Left ventricle myocardium inferior (tissue), 1 donor: ENCODE measurements at regions not wholly inside any gene's neighbourhood (a gene's known extent, or its start where the extent isn't known, plus 50 kb on each side); places are given as distances from the start of the nearest gene placed in this dataset.

Experiments
- DNase-seq: peaks from one replicate; pipeline ENCODE4 v3.0.0-alpha.2; 2020
- H3K27ac ChIP-seq: fragments of 200-600 bp; replicated peaks from 2 replicates; pipeline ENCODE4 v1.8.0; 2021
- H3K27me3 ChIP-seq: fragments of 200-600 bp; 2 replicates; pipeline ENCODE4 v1.8.0; 2021; ENCODE audit warnings: low read depth
- H3K36me3 ChIP-seq: fragments of 200-600 bp; 2 replicates; pipeline ENCODE4 v1.8.0; 2021
- H3K4me1 ChIP-seq: fragments of 200-600 bp; 2 replicates; pipeline ENCODE4 v1.8.0; 2021
- H3K4me3 ChIP-seq: fragments of 200-600 bp; 2 replicates; pipeline ENCODE4 v1.8.0; 2021; ENCODE audit warnings: mild to moderate bottlenecking, moderate library complexity
- H3K9me3 ChIP-seq: fragments of 200-600 bp; replicated peaks from 2 replicates; pipeline ENCODE4 v1.8.0; 2021
- intact Hi-C: fragments of 100-400 bp; cut with micrococcal nuclease; formaldehyde crosslinking; loops from one replicate; pipeline ENCODE4 v1.11.0; 2022
- TF ChIP-seq, protein P1 (sequence below): fragments of 200-600 bp; IDR thresholded peaks from 2 replicates; pipeline ENCODE4 v1.8.0; 2021; ENCODE audit warnings: antibody characterized with exemption, mild to moderate bottlenecking, borderline replicate concordance
- donor health status: DM: no; HTN: yes; CAD: no; lungs with severe emphysema.

DNA sequence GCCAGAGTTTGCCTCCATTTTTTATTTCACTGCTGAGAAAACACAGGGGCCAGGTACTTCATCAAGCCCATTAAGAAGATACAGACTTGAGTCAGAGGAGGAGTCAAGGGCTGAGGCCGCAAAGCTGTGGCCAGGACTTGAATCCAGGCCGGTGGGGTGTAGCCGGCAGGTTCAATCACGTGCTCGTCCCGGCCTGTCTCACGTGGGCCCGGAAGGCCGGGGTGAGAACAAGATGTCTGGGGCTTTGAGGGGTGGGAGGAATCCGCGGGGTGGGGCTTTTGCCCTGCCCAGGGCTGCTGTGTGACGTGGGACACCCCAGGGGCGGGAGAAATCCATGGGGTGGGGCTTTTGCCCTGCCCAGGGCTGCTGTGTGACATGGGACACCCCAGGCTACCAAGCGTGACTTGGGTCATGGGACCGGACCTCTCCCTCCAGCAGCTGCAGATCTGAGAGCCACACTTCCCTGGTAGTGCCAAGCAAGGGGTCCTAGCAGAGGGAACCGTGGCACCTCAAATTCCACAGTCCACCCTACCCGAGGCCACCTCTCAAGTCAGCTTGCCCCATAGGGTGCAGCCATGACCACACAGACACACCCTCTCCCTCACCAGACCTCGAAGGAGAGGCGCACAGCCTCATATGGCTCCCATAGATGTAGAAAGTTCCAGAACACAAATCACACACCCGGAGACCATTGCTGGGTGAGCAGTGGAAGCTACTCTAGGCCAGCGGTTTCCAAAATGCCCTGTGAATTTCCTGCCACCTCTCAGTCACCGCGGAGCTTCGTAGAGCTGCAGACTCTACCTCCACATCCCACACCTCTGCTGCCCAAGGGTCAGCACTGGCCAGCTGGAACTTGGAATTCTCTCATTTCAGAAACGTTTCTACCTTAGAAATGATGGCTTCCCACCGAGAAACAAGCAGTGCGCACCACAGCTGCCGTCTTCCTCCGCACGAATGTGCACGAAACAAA lies 156.1 kb downstream of the DLL1 start:
- TF ChIP-seq, protein P1, sequence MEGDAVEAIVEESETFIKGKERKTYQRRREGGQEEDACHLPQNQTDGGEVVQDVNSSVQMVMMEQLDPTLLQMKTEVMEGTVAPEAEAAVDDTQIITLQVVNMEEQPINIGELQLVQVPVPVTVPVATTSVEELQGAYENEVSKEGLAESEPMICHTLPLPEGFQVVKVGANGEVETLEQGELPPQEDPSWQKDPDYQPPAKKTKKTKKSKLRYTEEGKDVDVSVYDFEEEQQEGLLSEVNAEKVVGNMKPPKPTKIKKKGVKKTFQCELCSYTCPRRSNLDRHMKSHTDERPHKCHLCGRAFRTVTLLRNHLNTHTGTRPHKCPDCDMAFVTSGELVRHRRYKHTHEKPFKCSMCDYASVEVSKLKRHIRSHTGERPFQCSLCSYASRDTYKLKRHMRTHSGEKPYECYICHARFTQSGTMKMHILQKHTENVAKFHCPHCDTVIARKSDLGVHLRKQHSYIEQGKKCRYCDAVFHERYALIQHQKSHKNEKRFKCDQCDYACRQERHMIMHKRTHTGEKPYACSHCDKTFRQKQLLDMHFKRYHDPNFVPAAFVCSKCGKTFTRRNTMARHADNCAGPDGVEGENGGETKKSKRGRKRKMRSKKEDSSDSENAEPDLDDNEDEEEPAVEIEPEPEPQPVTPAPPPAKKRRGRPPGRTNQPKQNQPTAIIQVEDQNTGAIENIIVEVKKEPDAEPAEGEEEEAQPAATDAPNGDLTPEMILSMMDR: no peak
- Histone ChIP-seq H3K4me3 (no peak overlapping the region), H3K4me1 (peaks cover 61% of the 10 kb centered on the region), H3K36me3 (no peaks in the 10 kb centered on the region), H3K27me3 (no peaks in the 10 kb centered on the region), H3K9me3 (no peaks in the 10 kb centered on the region), H3K27ac (peak overlapping the region; percentile 93)
- no peak for DNase-seq
- intact Hi-C loops: no loop called here

DNA sequence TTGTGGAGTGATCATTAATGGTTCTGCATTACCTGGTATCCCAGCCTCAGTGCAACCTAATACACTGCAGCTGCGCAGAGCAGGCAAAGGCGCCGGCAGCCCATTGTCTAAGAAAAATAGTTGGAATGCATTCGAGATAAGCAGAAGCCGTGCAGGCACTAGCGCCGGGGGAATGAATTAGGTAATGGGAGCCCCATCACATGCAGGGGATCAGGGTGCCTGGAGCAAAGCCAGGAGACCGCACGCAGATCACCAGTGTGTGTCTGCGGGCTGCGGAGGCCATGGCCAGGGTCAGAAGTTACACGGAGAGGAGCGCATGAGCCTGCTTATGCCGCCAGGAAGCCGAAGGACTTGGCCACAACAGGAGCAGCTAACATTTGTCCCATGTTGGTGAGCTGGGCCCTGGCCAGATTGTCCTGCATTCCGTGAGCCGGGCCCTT lies 156.8 kb downstream of the DLL1 start:
- TF ChIP-seq, protein P1: no peak
- Histone ChIP-seq H3K27ac (peak overlapping the region; percentile 83), H3K36me3 (no peaks in the 10 kb centered on the region), H3K9me3 (no peaks in the 10 kb centered on the region), H3K27me3 (no peaks in the 10 kb centered on the region), H3K4me1 (peaks cover 68% of the 10 kb centered on the region), H3K4me3 (no peak overlapping the region)
- DNase-seq: peak; percentile 57
- intact Hi-C loops: no loop called here

DNA sequence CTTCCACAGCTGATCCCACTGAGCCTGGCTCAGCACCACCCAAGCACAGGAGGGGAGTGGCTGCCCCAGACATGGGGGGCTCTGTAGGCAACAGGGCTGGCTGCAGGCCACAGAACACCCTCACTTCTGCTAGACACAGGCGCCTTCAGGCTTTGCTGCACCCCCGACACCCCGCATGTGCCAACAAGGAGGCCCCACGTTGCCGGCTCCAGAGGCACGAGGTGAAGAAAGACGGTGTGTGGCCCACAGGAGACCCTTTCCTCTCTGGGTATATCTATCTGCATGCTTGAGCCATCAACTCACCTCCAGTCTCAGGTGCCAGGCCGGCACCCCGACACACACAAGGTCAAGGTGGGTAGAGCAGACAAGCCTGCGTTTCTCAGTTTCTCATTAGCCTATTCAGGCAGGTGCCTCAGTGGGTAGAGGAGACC lies 158.3 kb downstream of the DLL1 start:
- no peaks in the 10 kb centered on the region for H3K9me3 ChIP-seq
- no peaks in the 10 kb centered on the region for H3K27me3 ChIP-seq
- H3K4me3 ChIP-seq: no peak overlapping the region
- TF ChIP-seq, protein P1: no peak
- intact Hi-C loops: no loop called here
- no peak overlapping the region for H3K27ac ChIP-seq
- peaks cover 62% of the 10 kb centered on the region for H3K4me1 ChIP-seq
- no peak for DNase-seq
- no peaks in the 10 kb centered on the region for H3K36me3 ChIP-seq

DNA sequence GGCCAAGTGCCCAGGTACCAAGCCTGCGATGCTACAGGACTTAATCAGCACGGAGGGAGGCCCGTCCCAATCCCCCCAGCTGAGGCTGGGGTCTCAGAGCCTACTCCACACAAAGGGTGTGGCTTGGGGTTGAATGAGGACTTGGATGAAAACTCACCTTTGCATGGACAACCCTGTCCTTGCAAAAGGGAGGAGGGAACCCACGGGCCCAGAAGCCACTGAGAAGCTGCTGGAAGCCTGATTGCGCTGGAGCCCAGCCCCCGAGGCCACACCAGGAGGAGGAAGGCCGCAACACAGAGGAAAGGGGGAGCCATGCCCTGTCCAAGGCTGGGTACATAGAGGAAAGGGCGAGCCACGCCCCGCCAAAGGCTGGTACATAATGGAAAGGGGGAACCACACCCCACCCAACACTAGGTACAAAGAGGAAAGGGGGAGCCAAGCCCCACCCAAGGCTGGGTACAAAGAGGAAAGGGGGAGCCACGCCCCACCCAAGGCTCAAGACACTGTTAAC lies 158.8 kb downstream of the DLL1 start:
- TF ChIP-seq, protein P1: no peak
- DNase-seq: no peak
- peaks cover 56% of the 10 kb centered on the region for H3K4me1 ChIP-seq
- intact Hi-C loops: no loop called here
- no peak overlapping the region for H3K4me3 ChIP-seq
- H3K27ac ChIP-seq: no peak overlapping the region
- H3K36me3 ChIP-seq: no peaks in the 10 kb centered on the region
- no peaks in the 10 kb centered on the region for H3K27me3 ChIP-seq
- H3K9me3 ChIP-seq: peaks cover 3% of the 10 kb centered on the region

DNA sequence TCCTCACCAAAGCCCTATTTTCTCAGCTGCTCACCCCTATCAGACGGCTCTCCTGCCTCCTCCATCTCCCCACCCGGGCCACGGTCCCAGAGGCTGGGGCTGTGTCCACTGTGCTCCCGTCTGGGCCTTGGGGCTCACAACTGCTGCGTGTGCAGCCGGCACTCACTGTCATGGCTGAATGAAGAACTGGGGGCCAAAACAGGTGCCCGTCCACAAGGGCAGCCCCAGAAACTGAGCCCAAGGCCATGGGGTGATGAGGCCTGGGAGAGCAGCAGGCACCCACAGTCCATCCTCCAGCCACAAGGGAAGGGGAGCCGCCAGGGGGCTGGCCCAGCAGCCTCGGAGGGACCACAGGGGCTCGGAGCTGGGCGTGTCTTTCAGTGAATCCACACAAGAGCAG lies 159.5 kb downstream of the DLL1 start:
- H3K9me3 ChIP-seq: peaks cover 4% of the 10 kb centered on the region
- DNase-seq: no peak
- no peaks in the 10 kb centered on the region for H3K36me3 ChIP-seq
- H3K27me3 ChIP-seq: no peaks in the 10 kb centered on the region
- H3K4me3 ChIP-seq: no peak overlapping the region
- H3K4me1 ChIP-seq: peaks cover 56% of the 10 kb centered on the region
- intact Hi-C loops: no loop called here
- TF ChIP-seq, protein P1: no peak
- H3K27ac ChIP-seq: peak overlapping the region; percentile 78
